Loucy (cell line): ENCODE measurements at regions not wholly inside any gene's neighbourhood (a gene's known extent, or its start where the extent isn't known, plus 50 kb on each side); places are given as distances from the start of the nearest gene placed in this dataset.

Source experiments
- H2AFZ ChIP-seq: fragments of 200-600 bp; sonication (generic); 2 replicates; pipeline ENCODE4 v1.6.0; 2016; ENCODE audit warnings: antibody characterized with exemption, mild to moderate bottlenecking, low read length, moderate library complexity
- H3F3A ChIP-seq: fragments of 200-600 bp; 2 replicates; pipeline ENCODE4 v1.6.0; 2016; ENCODE audit warnings: antibody characterized with exemption, low read depth, mild to moderate bottlenecking
- H3K27me3 ChIP-seq: fragments of 200-600 bp; sonication (generic); 2 replicates; pipeline ENCODE4 v1.6.1; 2014; ENCODE audit warnings: low read length, mild to moderate bottlenecking; ENCODE audit not compliant: insufficient read depth, poor library complexity, severe bottlenecking
- H3K36me3 ChIP-seq: fragments of 200-600 bp; sonication (generic); 2 replicates; pipeline ENCODE4 v1.6.1; 2016; ENCODE audit warnings: low read length; ENCODE audit not compliant: insufficient read depth
- H3K4me1 ChIP-seq: fragments of 200-600 bp; sonication (generic); 2 replicates; pipeline ENCODE4 v1.5.1; 2014; ENCODE audit warnings: low read length, mild to moderate bottlenecking; ENCODE audit not compliant: insufficient read depth, poor library complexity, severe bottlenecking
- H3K4me2 ChIP-seq: fragments of 200-600 bp; sonication (generic); 2 replicates; pipeline ENCODE4 v1.6.0; 2014; ENCODE audit warnings: antibody characterized with exemption, low read length, low read depth, mild to moderate bottlenecking; ENCODE audit not compliant: poor library complexity, severe bottlenecking
- H3K4me3 ChIP-seq: fragments of 200-600 bp; sonication (generic); 2 replicates; pipeline ENCODE4 v1.5.1; 2014; ENCODE audit warnings: low read length, mild to moderate bottlenecking, mixed read lengths; ENCODE audit not compliant: poor library complexity, severe bottlenecking
- H3K79me2 ChIP-seq: fragments of 200-600 bp; sonication (generic); 2 replicates; pipeline ENCODE4 v1.6.1; 2014; ENCODE audit warnings: low read length; ENCODE audit not compliant: insufficient read depth
- H3K9ac ChIP-seq: fragments of 200-600 bp; sonication (generic); 2 replicates; pipeline ENCODE4 v1.6.0; 2014; ENCODE audit warnings: mild to moderate bottlenecking, low read depth, low read length, moderate library complexity; ENCODE audit not compliant: poor library complexity, severe bottlenecking
- H3K9me2 ChIP-seq: fragments of 200-600 bp; sonication (generic); replicated peaks from 2 replicates; pipeline ENCODE4 v1.6.1; 2016; ENCODE audit warnings: low read depth, low read length, mixed read lengths
- H3K9me3 ChIP-seq: fragments of 200-600 bp; sonication (generic); 2 replicates; pipeline ENCODE4 v1.6.1; 2014; ENCODE audit warnings: mild to moderate bottlenecking, antibody characterized with exemption, low read length, low read depth; ENCODE audit not compliant: insufficient read depth
- H4K20me1 ChIP-seq: fragments of 200-600 bp; sonication (generic); 2 replicates; pipeline ENCODE4 v1.6.0; 2014; ENCODE audit warnings: antibody characterized with exemption, low read length, mild to moderate bottlenecking; ENCODE audit not compliant: insufficient read depth, poor library complexity, severe bottlenecking
- CTCF ChIP-seq: fragments of 200-600 bp; sonication (generic); conservative IDR thresholded peaks from 2 replicates; pipeline ENCODE4 v1.5.1; 2014; ENCODE audit warnings: mild to moderate bottlenecking, antibody characterized with exemption, low read length
- EZH2phosphoT487 ChIP-seq: fragments of 200-600 bp; IDR thresholded peaks from 2 replicates; pipeline ENCODE4 v1.6.1; 2018; ENCODE audit warnings: antibody characterized with exemption, mild to moderate bottlenecking, moderate library complexity, borderline replicate concordance

GRCh38 chr18:77905011-77905410 lies 655.4 kb downstream of the GALR1 start:
- no peaks in the 10 kb centered on the region for H3K36me3 ChIP-seq
- H3K4me2 ChIP-seq = no peak overlapping the region
- H2AFZ ChIP-seq = no peak overlapping the region
- H3K4me1 ChIP-seq = no peaks in the 10 kb centered on the region
- H3F3A ChIP-seq = no peaks in the 10 kb centered on the region
- no peaks in the 10 kb centered on the region for H3K27me3 ChIP-seq
- no peak overlapping the region for H3K9ac ChIP-seq
- TF ChIP-seq EZH2phosphoT487 = no peak
- TF ChIP-seq CTCF = no peak
- no peaks in the 10 kb centered on the region for H3K9me2 ChIP-seq
- no peaks in the 10 kb centered on the region for H3K9me3 ChIP-seq
- no peak overlapping the region for H3K4me3 ChIP-seq
- no peaks in the 10 kb centered on the region for H3K79me2 ChIP-seq
- H4K20me1 ChIP-seq = no peaks in the 10 kb centered on the region

- Histone ChIP-seq H3K27me3 (no peaks in the 10 kb centered on the region), H3F3A (no peaks in the 10 kb centered on the region), H4K20me1 (no peaks in the 10 kb centered on the region), H2AFZ (no peak overlapping the region), H3K9ac (no peak overlapping the region), H3K9me3 (no peaks in the 10 kb centered on the region), H3K4me2 (no peak overlapping the region), H3K36me3 (no peaks in the 10 kb centered on the region), H3K4me3 (no peak overlapping the region), H3K9me2 (no peaks in the 10 kb centered on the region), H3K79me2 (no peaks in the 10 kb centered on the region), H3K4me1 (no peaks in the 10 kb centered on the region)
- no peak for TF ChIP-seq EZH2phosphoT487
- no peak for TF ChIP-seq CTCF
Measured at GRCh38 chr18:77905449-77906055, 655.9 kb downstream of the GALR1 start.

- no peaks in the 10 kb centered on the region for H3K9me2 ChIP-seq
- no peaks in the 10 kb centered on the region for H3K4me1 ChIP-seq
- H2AFZ ChIP-seq = no peak overlapping the region
- H4K20me1 ChIP-seq = no peaks in the 10 kb centered on the region
- no peaks in the 10 kb centered on the region for H3F3A ChIP-seq
- H3K4me3 ChIP-seq = no peak overlapping the region
- TF ChIP-seq CTCF (no peak), EZH2phosphoT487 (no peak)
- no peaks in the 10 kb centered on the region for H3K27me3 ChIP-seq
- no peak overlapping the region for H3K4me2 ChIP-seq
- H3K36me3 ChIP-seq = no peaks in the 10 kb centered on the region
- no peaks in the 10 kb centered on the region for H3K79me2 ChIP-seq
- no peaks in the 10 kb centered on the region for H3K9me3 ChIP-seq
- no peak overlapping the region for H3K9ac ChIP-seq
Measured at GRCh38 chr18:77906103-77906892, 656.6 kb downstream of the GALR1 start.
